Keratinocyte (primary cell): ENCODE measurements at regions not wholly inside any gene's neighbourhood (a gene's known extent, or its start where the extent isn't known, plus 50 kb on each side); places are given as distances from the start of the nearest gene placed in this dataset.

Experiments used
- EZH2 ChIP-seq: IDR thresholded peaks from one replicate; pipeline ENCODE4 v1.6.1; 2012; ENCODE audit warnings: inconsistent platforms, mild to moderate bottlenecking, low read length, moderate library complexity
- TF ChIP-seq, protein P1 (sequence below), 3 experiments: IDR thresholded peaks in 1 of 3; conservative IDR thresholded peaks in 1 of 3; optimal IDR thresholded peaks in 1 of 3; 2 replicates in 2 of 3; 3 replicates in 1 of 3; pipeline versions ENCODE3 to v1.5.1; 2011; ENCODE audit warnings: low read length in 3 of 3, mild to moderate bottlenecking in 3 of 3, moderate library complexity in 2 of 3, control low read depth in 1 of 3, inconsistent platforms in 1 of 3; ENCODE audit not compliant: insufficient read depth in 2 of 3; ENCODE audit errors: extremely low read depth in 1 of 3

GRCh38 chr4:85078016-85078415, 111.5 kb upstream of the WDFY3 start:
- TF ChIP-seq, protein P1, sequence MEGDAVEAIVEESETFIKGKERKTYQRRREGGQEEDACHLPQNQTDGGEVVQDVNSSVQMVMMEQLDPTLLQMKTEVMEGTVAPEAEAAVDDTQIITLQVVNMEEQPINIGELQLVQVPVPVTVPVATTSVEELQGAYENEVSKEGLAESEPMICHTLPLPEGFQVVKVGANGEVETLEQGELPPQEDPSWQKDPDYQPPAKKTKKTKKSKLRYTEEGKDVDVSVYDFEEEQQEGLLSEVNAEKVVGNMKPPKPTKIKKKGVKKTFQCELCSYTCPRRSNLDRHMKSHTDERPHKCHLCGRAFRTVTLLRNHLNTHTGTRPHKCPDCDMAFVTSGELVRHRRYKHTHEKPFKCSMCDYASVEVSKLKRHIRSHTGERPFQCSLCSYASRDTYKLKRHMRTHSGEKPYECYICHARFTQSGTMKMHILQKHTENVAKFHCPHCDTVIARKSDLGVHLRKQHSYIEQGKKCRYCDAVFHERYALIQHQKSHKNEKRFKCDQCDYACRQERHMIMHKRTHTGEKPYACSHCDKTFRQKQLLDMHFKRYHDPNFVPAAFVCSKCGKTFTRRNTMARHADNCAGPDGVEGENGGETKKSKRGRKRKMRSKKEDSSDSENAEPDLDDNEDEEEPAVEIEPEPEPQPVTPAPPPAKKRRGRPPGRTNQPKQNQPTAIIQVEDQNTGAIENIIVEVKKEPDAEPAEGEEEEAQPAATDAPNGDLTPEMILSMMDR (optimal IDR thresholded peaks at IDR 0.05 in 1 of 3, IDR thresholded peaks at IDR 0.05 in 1 of 3, conservative IDR thresholded peaks at IDR 0.05 in 1 of 3; ENCODE audit: extremely low read depth in 1 of 3, insufficient read depth in 2 of 3, low read length in 3 of 3) = no peak
- no peak for TF ChIP-seq EZH2
